Endothelial cell of umbilical vein (primary cell): ENCODE measurements at regions not wholly inside any gene's neighbourhood (a gene's known extent, or its start where the extent isn't known, plus 50 kb on each side); places are given as distances from the start of the nearest gene placed in this dataset.

Experiments
- BruUV-seq: library from RNA; stranded (reverse); fragments of 400-500 nt; replicated peaks from 2 replicates; lab custom pipeline; 2021; lab: Mats Ljungman, UMichigan
- CTCF ChIA-PET: fragments of 300-600, 350-600 bp; sonication (Branson Sonifier 250); formaldehyde crosslinking; loops from one replicate; lab custom pipeline; 2021; ENCODE audit warnings: antibody characterized with exemption, inconsistent platforms; lab: Charles Lee
- POLR2A ChIA-PET: fragments of 300-600, 350-600 bp; sonication (Branson Sonifier 250); formaldehyde crosslinking; loops from one replicate; lab custom pipeline; 2021; ENCODE audit warnings: antibody characterized with exemption, inconsistent platforms; lab: Charles Lee
- DNase-seq: peaks from one replicate; pipeline ENCODE4 v3.0.0-alpha.2; 2011; ENCODE audit warnings: low read depth, low spot score
- FAIRE-seq: peaks from 2 replicates; lab custom pipeline; 2011; peaks lifted over from hg19 to GRCh38; lab: Jason Lieb, UNC
- H2AFZ ChIP-seq: 2 replicates; pipeline ENCODE4 v1.6.0; 2012; ENCODE audit warnings: low read depth, low read length, control low read depth, inconsistent platforms
- H3K27ac ChIP-seq: 2 replicates; pipeline ENCODE4 v1.5.1; 2011; ENCODE audit warnings: low read depth, mild to moderate bottlenecking, control low read depth, low read length, moderate library complexity; ENCODE audit not compliant: insufficient read depth
- H3K27me3 ChIP-seq, 2 experiments: 2 replicates each; pipeline versions ENCODE4 v1.6.0 to v1.6.1; 2011; ENCODE audit warnings: low read length in 2 of 2, mixed read lengths in 1 of 2; ENCODE audit not compliant: control insufficient read depth in 2 of 2, insufficient read depth in 2 of 2
- H3K36me3 ChIP-seq, 2 experiments: 2 replicates in 1 of 2; 3 replicates in 1 of 2; pipeline ENCODE4 v1.5.1; 2011; ENCODE audit warnings: low read length in 2 of 2, mild to moderate bottlenecking in 1 of 2, moderate library complexity in 1 of 2; ENCODE audit not compliant: control insufficient read depth in 2 of 2, insufficient read depth in 2 of 2; ENCODE audit errors: extremely low read depth in 1 of 2
- H3K4me1 ChIP-seq: 3 replicates; pipeline ENCODE4 v1.5.1; 2011; ENCODE audit warnings: mild to moderate bottlenecking, low read length; ENCODE audit not compliant: control insufficient read depth, insufficient read depth; ENCODE audit errors: extremely low read depth
- H3K4me2 ChIP-seq: 2 replicates; pipeline ENCODE4 v1.6.1; 2011; ENCODE audit warnings: low read length, control low read depth, mixed read lengths; ENCODE audit not compliant: insufficient read depth
- H3K4me3 ChIP-seq, 3 experiments: fragments of 200-600 bp in 1 of 3; sonication (generic), shearing (Covaris generic) in 1 of 3; replicated peaks in 1 of 3; 2 replicates each; pipeline ENCODE4 v1.5.1; 2011 to 2016; ENCODE audit warnings: control low read depth in 3 of 3, low read length in 3 of 3, mild to moderate bottlenecking in 2 of 3, inconsistent platforms in 1 of 3, low read depth in 1 of 3, moderate library complexity in 1 of 3; ENCODE audit not compliant: insufficient read depth in 1 of 3
- H3K79me2 ChIP-seq: 2 replicates; pipeline ENCODE4 v1.6.0; 2012; ENCODE audit warnings: low read length, inconsistent platforms; ENCODE audit not compliant: control insufficient read depth, insufficient read depth
- H3K9ac ChIP-seq: replicated peaks from 2 replicates; pipeline ENCODE3; 2011; ENCODE audit warnings: low read length, control low read depth; ENCODE audit not compliant: insufficient read depth; ENCODE audit errors: extremely low read depth
- H3K9me1 ChIP-seq: replicated peaks from 3 replicates; pipeline ENCODE4 v1.6.0; 2011; ENCODE audit warnings: mild to moderate bottlenecking, low read length; ENCODE audit not compliant: control insufficient read depth, insufficient read depth; ENCODE audit errors: extremely low read depth
- H3K9me3 ChIP-seq: replicated peaks from 2 replicates; pipeline ENCODE4 v1.5.1; 2012; ENCODE audit warnings: low read length, inconsistent platforms; ENCODE audit not compliant: control insufficient read depth, insufficient read depth
- H4K20me1 ChIP-seq: replicated peaks from 2 replicates; pipeline ENCODE3; 2011; ENCODE audit warnings: mild to moderate bottlenecking, low read length; ENCODE audit not compliant: control insufficient read depth, insufficient read depth; ENCODE audit errors: extremely low read depth
- EZH2 ChIP-seq: IDR thresholded peaks from 2 replicates; pipeline ENCODE4 v1.6.1; 2012; ENCODE audit warnings: borderline replicate concordance, low read depth, mild to moderate bottlenecking, moderate library complexity, low read length, inconsistent platforms; ENCODE audit not compliant: severe bottlenecking
- FOS ChIP-seq: IDR thresholded peaks from 2 replicates; pipeline ENCODE4 v1.6.1; 2011; ENCODE audit warnings: mild to moderate bottlenecking, low read length, moderate library complexity, borderline replicate concordance; ENCODE audit not compliant: insufficient read depth
- GATA2 ChIP-seq: IDR thresholded peaks from 2 replicates; pipeline ENCODE4 v1.7.0; 2011; ENCODE audit warnings: low read depth, mild to moderate bottlenecking, moderate library complexity, mixed read lengths, low read length; ENCODE audit not compliant: insufficient read length, insufficient read depth
- MYC ChIP-seq: IDR thresholded peaks from one replicate; pipeline ENCODE4 v1.6.1; 2011; ENCODE audit warnings: mild to moderate bottlenecking, low read depth, low read length
- POLR2A ChIP-seq: IDR thresholded peaks from 2 replicates; pipeline ENCODE4 v1.6.1; 2012; ENCODE audit warnings: low read depth, mild to moderate bottlenecking, control low read depth, low read length
- POLR2AphosphoS5 ChIP-seq: IDR thresholded peaks from 2 replicates; pipeline ENCODE4 v1.6.1; 2012; ENCODE audit warnings: low read depth, mild to moderate bottlenecking, control low read depth, low read length, moderate library complexity; ENCODE audit not compliant: insufficient read depth
- dilution Hi-C: fragments of 300-500 bp; cut with MboI; formaldehyde crosslinking; loops from one replicate; pipeline ENCODE4 v1.15.0; 2019; ENCODE audit warnings: low sequenced_read_pairs; ENCODE audit not compliant: extremely low pct_ligation_motif_present
- intact Hi-C: fragments of 100-400 bp; cut with micrococcal nuclease; formaldehyde crosslinking; loops from one replicate; pipeline ENCODE4 v1.10.0; 2022
- TF ChIP-seq, protein P1 (sequence below), 2 donors: IDR thresholded peaks; 1 replicate in 1 of 2; 2 replicates in 1 of 2; pipeline ENCODE4 v1.5.1; 2011; ENCODE audit warnings: low read length in 2 of 2, mild to moderate bottlenecking in 2 of 2, moderate library complexity in 2 of 2, control low read depth in 1 of 2, inconsistent platforms in 1 of 2, low read depth in 1 of 2; ENCODE audit not compliant: insufficient read depth in 1 of 2; ENCODE audit errors: extremely low read depth in 1 of 2
- TF ChIP-seq, protein P2 (sequence below): IDR thresholded peaks from 2 replicates; pipeline ENCODE4 v1.6.1; 2011; ENCODE audit not compliant: insufficient read depth, insufficient read length

DNA sequence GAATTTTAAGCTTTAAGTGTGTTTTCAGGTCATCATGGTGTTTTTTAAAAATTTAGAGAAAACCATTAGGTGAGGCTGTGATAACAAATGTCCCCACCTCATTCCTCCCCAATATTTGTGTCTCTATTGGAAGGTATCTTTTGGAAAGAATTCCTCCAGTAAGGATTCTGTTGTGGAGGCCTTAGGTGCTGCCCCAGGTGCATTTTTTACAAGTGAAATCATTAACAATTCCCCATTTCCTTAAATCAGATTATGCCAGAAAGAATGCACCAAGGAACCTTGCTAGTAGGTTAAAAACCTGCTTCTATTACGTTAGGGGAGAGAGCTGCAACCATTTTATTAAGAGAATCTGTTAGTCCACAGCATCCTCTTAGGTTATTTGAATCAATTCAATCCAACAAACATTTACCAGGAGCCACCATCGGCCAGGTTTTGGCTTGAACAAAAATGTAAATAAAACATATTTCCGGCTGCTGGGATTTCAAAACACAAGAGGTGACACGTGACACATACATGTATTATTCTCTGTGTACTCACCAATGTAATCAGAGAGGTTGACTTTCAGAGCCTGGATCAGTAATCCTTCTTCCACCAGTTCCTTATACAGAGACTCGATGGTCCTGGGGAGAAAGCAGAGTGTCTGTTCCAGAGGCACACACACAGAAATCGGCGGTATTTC lies 112.5 kb upstream of the ASB18 start:
- Histone ChIP-seq H3K9me1 (no peaks in the 10 kb centered on the region), H3K9me3 (no peaks in the 10 kb centered on the region), H3K9ac (no peak overlapping the region), H2AFZ (no peak overlapping the region), H3K27ac (no peak overlapping the region), H4K20me1 (no peaks in the 10 kb centered on the region), H3K27me3 (no peaks in the 10 kb centered on the region), H3K4me3 (no peak overlapping the region), H3K4me1 (no peaks in the 10 kb centered on the region), H3K79me2 (no peaks in the 10 kb centered on the region), H3K36me3 (no peaks in the 10 kb centered on the region), H3K4me2 (no peak overlapping the region)
- intact Hi-C loops (no loop called here), dilution Hi-C loops (no loop called here)
- TF ChIP-seq POLR2AphosphoS5 (no peak), GATA2 (no peak), EZH2 (no peak), POLR2A (no peak), FOS (no peak), MYC (no peak)
- TF ChIP-seq, protein P1, sequence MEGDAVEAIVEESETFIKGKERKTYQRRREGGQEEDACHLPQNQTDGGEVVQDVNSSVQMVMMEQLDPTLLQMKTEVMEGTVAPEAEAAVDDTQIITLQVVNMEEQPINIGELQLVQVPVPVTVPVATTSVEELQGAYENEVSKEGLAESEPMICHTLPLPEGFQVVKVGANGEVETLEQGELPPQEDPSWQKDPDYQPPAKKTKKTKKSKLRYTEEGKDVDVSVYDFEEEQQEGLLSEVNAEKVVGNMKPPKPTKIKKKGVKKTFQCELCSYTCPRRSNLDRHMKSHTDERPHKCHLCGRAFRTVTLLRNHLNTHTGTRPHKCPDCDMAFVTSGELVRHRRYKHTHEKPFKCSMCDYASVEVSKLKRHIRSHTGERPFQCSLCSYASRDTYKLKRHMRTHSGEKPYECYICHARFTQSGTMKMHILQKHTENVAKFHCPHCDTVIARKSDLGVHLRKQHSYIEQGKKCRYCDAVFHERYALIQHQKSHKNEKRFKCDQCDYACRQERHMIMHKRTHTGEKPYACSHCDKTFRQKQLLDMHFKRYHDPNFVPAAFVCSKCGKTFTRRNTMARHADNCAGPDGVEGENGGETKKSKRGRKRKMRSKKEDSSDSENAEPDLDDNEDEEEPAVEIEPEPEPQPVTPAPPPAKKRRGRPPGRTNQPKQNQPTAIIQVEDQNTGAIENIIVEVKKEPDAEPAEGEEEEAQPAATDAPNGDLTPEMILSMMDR (IDR thresholded peaks at IDR 0.05; ENCODE audit: extremely low read depth in 1 of 2, insufficient read depth in 1 of 2, low read depth in 1 of 2, low read length in 2 of 2) = no peak
- TF ChIP-seq, protein P2, sequence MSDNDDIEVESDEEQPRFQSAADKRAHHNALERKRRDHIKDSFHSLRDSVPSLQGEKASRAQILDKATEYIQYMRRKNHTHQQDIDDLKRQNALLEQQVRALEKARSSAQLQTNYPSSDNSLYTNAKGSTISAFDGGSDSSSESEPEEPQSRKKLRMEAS = no peak
- FAIRE-seq = no peak
- ChIA-PET CTCF (interaction anchor here (0.5 kb wide), 1 partner anchor 67 kb away, joined by 3 read pairs; no protein-coding TSS in a partner anchor), POLR2A (no interaction called here)
- no peak for DNase-seq
- no TSS peak for BruUV-seq
